ENCODE measurements at regions not wholly inside any gene's neighbourhood (a gene's known extent, or its start where the extent isn't known, plus 50 kb on each side); places are given as distances from the start of the nearest gene placed in this dataset.

GRCh38 chr4:13133700-13134099 lies 350.4 kb downstream of the RAB28 start:
- Histone ChIP-seq H3K36me3 (ENCODE audit: control insufficient read depth, insufficient read depth, low read length) (no peaks in the 10 kb centered on the region), H2BK15ac (ENCODE audit: low read depth, low read length) (no peak overlapping the region), H2AFZ (replicated peaks; ENCODE audit: low read length, poor library complexity) (no peak overlapping the region), H3K9ac (ENCODE audit: low read depth, low read length) (no peak overlapping the region), H3K4me2 (ENCODE audit: low read depth, low read length) (no peak overlapping the region), H3K23ac (ENCODE audit: low read depth, low read length) (no peak overlapping the region), H3K56ac (ENCODE audit: extremely low read depth, insufficient read depth, low read length) (no peak overlapping the region), H3K9me3 (ENCODE audit: control insufficient read depth, insufficient read depth, low read length) (peaks cover 8% of the 10 kb centered on the region), H2BK120ac (ENCODE audit: low read depth, low read length) (no peak overlapping the region), H4K91ac (ENCODE audit: insufficient read depth, low read depth, low read length) (no peak overlapping the region), H3K79me1 (ENCODE audit: low read depth in 1 of 2, low read length in 2 of 2) (no peaks in the 10 kb centered on the region), H2AK5ac (ENCODE audit: low read depth, low read length) (no peak overlapping the region), H2BK5ac (ENCODE audit: low read depth, low read length, poor library complexity, severe bottlenecking) (no peak overlapping the region), H4K5ac (ENCODE audit: low read depth, low read length) (no peak overlapping the region), H2AK9ac (replicated peaks; ENCODE audit: low read depth, low read length, poor library complexity) (no peak overlapping the region), H3K27me3 (ENCODE audit: control insufficient read depth, insufficient read depth, low read length) (no peaks in the 10 kb centered on the region), H4K20me1 (ENCODE audit: insufficient read depth, low read length) (no peaks in the 10 kb centered on the region), H3K27ac (ENCODE audit: insufficient read depth, low read length) (no peak overlapping the region), H4K8ac (ENCODE audit: low read depth in 2 of 2, low read length in 2 of 2) (no peak overlapping the region), H3K4ac (ENCODE audit: low read depth, low read length) (no peak overlapping the region), H3K18ac (ENCODE audit: low read depth, low read length) (no peak overlapping the region), H3K14ac (replicated peaks; ENCODE audit: low read depth, low read length) (no peak overlapping the region), H3K9me1 (ENCODE audit: insufficient read depth, low read length) (no peaks in the 10 kb centered on the region), H2BK20ac (ENCODE audit: low read depth, low read length) (no peak overlapping the region), H3K4me1 (ENCODE audit: control insufficient read depth, insufficient read depth, low read length) (no peaks in the 10 kb centered on the region), H3K4me3 (ENCODE audit: insufficient read depth, low read depth, low read length) (no peak overlapping the region)
- CTCF ChIA-PET, result no interaction called here
- no peak for ATAC-seq (ENCODE audit: low read depth)
- POLR2A ChIA-PET (ENCODE audit: unreplicated experiment), result no interaction called here
- intact Hi-C loops (cut with micrococcal nuclease), result no loop called here
- dilution Hi-C loops (cut with HindIII; ENCODE audit: low sequenced_read_pairs, unreplicated experiment), result no loop called here
- TF ChIP-seq, protein P1, sequence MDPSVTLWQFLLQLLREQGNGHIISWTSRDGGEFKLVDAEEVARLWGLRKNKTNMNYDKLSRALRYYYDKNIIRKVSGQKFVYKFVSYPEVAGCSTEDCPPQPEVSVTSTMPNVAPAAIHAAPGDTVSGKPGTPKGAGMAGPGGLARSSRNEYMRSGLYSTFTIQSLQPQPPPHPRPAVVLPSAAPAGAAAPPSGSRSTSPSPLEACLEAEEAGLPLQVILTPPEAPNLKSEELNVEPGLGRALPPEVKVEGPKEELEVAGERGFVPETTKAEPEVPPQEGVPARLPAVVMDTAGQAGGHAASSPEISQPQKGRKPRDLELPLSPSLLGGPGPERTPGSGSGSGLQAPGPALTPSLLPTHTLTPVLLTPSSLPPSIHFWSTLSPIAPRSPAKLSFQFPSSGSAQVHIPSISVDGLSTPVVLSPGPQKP (IDR thresholded peaks at IDR 0.05; ENCODE audit: borderline replicate concordance, low read depth, low read length), result no peak
- TF ChIP-seq MXI1 (IDR thresholded peaks at IDR 0.05; ENCODE audit: borderline replicate concordance, low read depth, low read length), result no peak
- TF ChIP-seq FOS (IDR thresholded peaks at IDR 0.05; ENCODE audit: low read depth, low read length), result no peak
- no peak for TF ChIP-seq RCOR1 (IDR thresholded peaks at IDR 0.05; ENCODE audit: insufficient replicate concordance, low read length)
- no peak for TF ChIP-seq MAZ (IDR thresholded peaks at IDR 0.05; ENCODE audit: borderline replicate concordance, low read depth, low read length)
- TF ChIP-seq, protein P2, sequence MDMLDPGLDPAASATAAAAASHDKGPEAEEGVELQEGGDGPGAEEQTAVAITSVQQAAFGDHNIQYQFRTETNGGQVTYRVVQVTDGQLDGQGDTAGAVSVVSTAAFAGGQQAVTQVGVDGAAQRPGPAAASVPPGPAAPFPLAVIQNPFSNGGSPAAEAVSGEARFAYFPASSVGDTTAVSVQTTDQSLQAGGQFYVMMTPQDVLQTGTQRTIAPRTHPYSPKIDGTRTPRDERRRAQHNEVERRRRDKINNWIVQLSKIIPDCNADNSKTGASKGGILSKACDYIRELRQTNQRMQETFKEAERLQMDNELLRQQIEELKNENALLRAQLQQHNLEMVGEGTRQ (IDR thresholded peaks at IDR 0.05; ENCODE audit: low read depth, low read length), result no peak
- no peak for TF ChIP-seq RAD21 (IDR thresholded peaks at IDR 0.05; ENCODE audit: low read length)
- no peak for TF ChIP-seq RFX5 (IDR thresholded peaks at IDR 0.05; ENCODE audit: low read depth, low read length)
- no peak for TF ChIP-seq NFE2L2 (IDR thresholded peaks at IDR 0.05; ENCODE audit: low read depth, low read length)
- no peak for TF ChIP-seq MAFK (IDR thresholded peaks at IDR 0.05; ENCODE audit: low read depth, low read length)
- no peak for TF ChIP-seq POLR2A (IDR thresholded peaks at IDR 0.05; ENCODE audit: low read depth, low read length)
- TF ChIP-seq CHD1 (IDR thresholded peaks at IDR 0.05; ENCODE audit: low read depth, low read length), result no peak
- no peak for TF ChIP-seq CEBPB (IDR thresholded peaks at IDR 0.05; ENCODE audit: low read depth, low read length)
- TF ChIP-seq BHLHE40 (IDR thresholded peaks at IDR 0.05; ENCODE audit: low read depth, low read length), result no peak
- TF ChIP-seq, protein P3, sequence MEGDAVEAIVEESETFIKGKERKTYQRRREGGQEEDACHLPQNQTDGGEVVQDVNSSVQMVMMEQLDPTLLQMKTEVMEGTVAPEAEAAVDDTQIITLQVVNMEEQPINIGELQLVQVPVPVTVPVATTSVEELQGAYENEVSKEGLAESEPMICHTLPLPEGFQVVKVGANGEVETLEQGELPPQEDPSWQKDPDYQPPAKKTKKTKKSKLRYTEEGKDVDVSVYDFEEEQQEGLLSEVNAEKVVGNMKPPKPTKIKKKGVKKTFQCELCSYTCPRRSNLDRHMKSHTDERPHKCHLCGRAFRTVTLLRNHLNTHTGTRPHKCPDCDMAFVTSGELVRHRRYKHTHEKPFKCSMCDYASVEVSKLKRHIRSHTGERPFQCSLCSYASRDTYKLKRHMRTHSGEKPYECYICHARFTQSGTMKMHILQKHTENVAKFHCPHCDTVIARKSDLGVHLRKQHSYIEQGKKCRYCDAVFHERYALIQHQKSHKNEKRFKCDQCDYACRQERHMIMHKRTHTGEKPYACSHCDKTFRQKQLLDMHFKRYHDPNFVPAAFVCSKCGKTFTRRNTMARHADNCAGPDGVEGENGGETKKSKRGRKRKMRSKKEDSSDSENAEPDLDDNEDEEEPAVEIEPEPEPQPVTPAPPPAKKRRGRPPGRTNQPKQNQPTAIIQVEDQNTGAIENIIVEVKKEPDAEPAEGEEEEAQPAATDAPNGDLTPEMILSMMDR (conservative IDR thresholded peaks at IDR 0.05; ENCODE audit: low read depth, low read length), result no peak
- TF ChIP-seq SMC3 (IDR thresholded peaks at IDR 0.05; ENCODE audit: low read depth, low read length), result no peak
- in situ Hi-C loops (cut with MboI; ENCODE audit: low sequenced_read_pairs), result no loop called here
- BruUV-seq (replicated peaks), result no TSS peak
- 40% methylated on average over 1 of the region's 4 CpGs; no CpG with 5 or more reads in 1 of the 2 experiments for WGBS, 2 experiments (ENCODE audit: extremely low coverage in 2 of 2, insufficient read length in 1 of 2)
- no peak for DNase-seq
